SHP77 treated with DMSO at 0.1 percent for 48 hours (cell line): ENCODE measurements at regions not wholly inside any gene's neighbourhood (a gene's known extent, or its start where the extent isn't known, plus 50 kb on each side); places are given as distances from the start of the nearest gene placed in this dataset.

Experiments
- DNase-seq: peaks from one replicate; lab custom pipeline; 2025; lab: John Stamatoyannopoulos, UW

GRCh38 chr16:86061318-86061695 is 162.3 kb downstream of the IRF8 start:
- DNase-seq: no peak

GRCh38 chr16:86061721-86062120 is 162.8 kb downstream of the IRF8 start:
- DNase-seq: no peak

GRCh38 chr16:86062271-86062965 is 163.5 kb downstream of the IRF8 start:
- DNase-seq: no peak

- no peak for DNase-seq
Observed at GRCh38 chr16:86063760-86064405, 164.9 kb downstream of the IRF8 start.

GRCh38 chr16:86064431-86065250 is 165.7 kb downstream of the IRF8 start:
- DNase-seq: no peak

- no peak for DNase-seq
Observed at GRCh38 chr16:86065711-86066110, 166.7 kb downstream of the IRF8 start.

- no peak for DNase-seq
Observed at GRCh38 chr16:86066811-86067210, 167.8 kb downstream of the IRF8 start.

- no peak for DNase-seq
Observed at GRCh38 chr16:86067516-86067915, 168.6 kb downstream of the IRF8 start.

GRCh38 chr16:86067936-86068335 is 169.0 kb downstream of the IRF8 start:
- DNase-seq: no peak

GRCh38 chr16:86068722-86069121 is 169.8 kb downstream of the IRF8 start:
- DNase-seq: no peak

GRCh38 chr16:86069736-86070298 is 170.9 kb downstream of the IRF8 start:
- no peak for DNase-seq

GRCh38 chr16:86070484-86070883 is 171.5 kb downstream of the IRF8 start:
- no peak for DNase-seq

- DNase-seq: no peak
Observed at GRCh38 chr16:86070971-86071370, 172.0 kb downstream of the IRF8 start.

- no peak for DNase-seq
Observed at GRCh38 chr16:86071611-86072240, 172.8 kb downstream of the IRF8 start.

GRCh38 chr16:86072328-86073102 is 173.6 kb downstream of the IRF8 start:
- DNase-seq: peak; percentile 6

- DNase-seq: no peak
Observed at GRCh38 chr16:86073103-86073625, 174.2 kb downstream of the IRF8 start.

- DNase-seq: no peak
Observed at GRCh38 chr16:86073763-86074493, 175.0 kb downstream of the IRF8 start.

GRCh38 chr16:86074651-86075487 is 175.9 kb downstream of the IRF8 start:
- no peak for DNase-seq

GRCh38 chr16:86075488-86075785 is 176.5 kb downstream of the IRF8 start:
- DNase-seq: no peak
